Endothelial cell of umbilical vein (primary cell): ENCODE measurements at regions not wholly inside any gene's neighbourhood (a gene's known extent, or its start where the extent isn't known, plus 50 kb on each side); places are given as distances from the start of the nearest gene placed in this dataset.
A peak's percentile ranks its signal among the peaks of the same experiment; 100 is the strongest.

Source experiments
- BruUV-seq: library from RNA; stranded (reverse); fragments of 400-500 nt; replicated peaks from 2 replicates; lab custom pipeline; 2021; lab: Mats Ljungman, UMichigan
- CTCF ChIA-PET: fragments of 300-600, 350-600 bp; sonication (Branson Sonifier 250); formaldehyde crosslinking; loops from one replicate; lab custom pipeline; 2021; ENCODE audit warnings: antibody characterized with exemption, inconsistent platforms; lab: Charles Lee
- POLR2A ChIA-PET: fragments of 300-600, 350-600 bp; sonication (Branson Sonifier 250); formaldehyde crosslinking; loops from one replicate; lab custom pipeline; 2021; ENCODE audit warnings: antibody characterized with exemption, inconsistent platforms; lab: Charles Lee
- DNase-seq: peaks from one replicate; pipeline ENCODE4 v3.0.0-alpha.2; 2011; ENCODE audit warnings: low read depth, low spot score
- FAIRE-seq: peaks from 2 replicates; lab custom pipeline; 2011; peaks lifted over from hg19 to GRCh38; lab: Jason Lieb, UNC
- H2AFZ ChIP-seq: 2 replicates; pipeline ENCODE4 v1.6.0; 2012; ENCODE audit warnings: low read depth, low read length, control low read depth, inconsistent platforms
- H3K27ac ChIP-seq: 2 replicates; pipeline ENCODE4 v1.5.1; 2011; ENCODE audit warnings: low read depth, mild to moderate bottlenecking, control low read depth, low read length, moderate library complexity; ENCODE audit not compliant: insufficient read depth
- H3K27me3 ChIP-seq, 2 experiments: 2 replicates each; pipeline versions ENCODE4 v1.6.0 to v1.6.1; 2011; ENCODE audit warnings: low read length in 2 of 2, mixed read lengths in 1 of 2; ENCODE audit not compliant: control insufficient read depth in 2 of 2, insufficient read depth in 2 of 2
- H3K36me3 ChIP-seq, 2 experiments: 2 replicates in 1 of 2; 3 replicates in 1 of 2; pipeline ENCODE4 v1.5.1; 2011; ENCODE audit warnings: low read length in 2 of 2, mild to moderate bottlenecking in 1 of 2, moderate library complexity in 1 of 2; ENCODE audit not compliant: control insufficient read depth in 2 of 2, insufficient read depth in 2 of 2; ENCODE audit errors: extremely low read depth in 1 of 2
- H3K4me1 ChIP-seq: 3 replicates; pipeline ENCODE4 v1.5.1; 2011; ENCODE audit warnings: mild to moderate bottlenecking, low read length; ENCODE audit not compliant: control insufficient read depth, insufficient read depth; ENCODE audit errors: extremely low read depth
- H3K4me2 ChIP-seq: 2 replicates; pipeline ENCODE4 v1.6.1; 2011; ENCODE audit warnings: low read length, control low read depth, mixed read lengths; ENCODE audit not compliant: insufficient read depth
- H3K4me3 ChIP-seq, 3 experiments: fragments of 200-600 bp in 1 of 3; sonication (generic), shearing (Covaris generic) in 1 of 3; replicated peaks in 1 of 3; 2 replicates each; pipeline ENCODE4 v1.5.1; 2011 to 2016; ENCODE audit warnings: control low read depth in 3 of 3, low read length in 3 of 3, mild to moderate bottlenecking in 2 of 3, inconsistent platforms in 1 of 3, low read depth in 1 of 3, moderate library complexity in 1 of 3; ENCODE audit not compliant: insufficient read depth in 1 of 3
- H3K79me2 ChIP-seq: 2 replicates; pipeline ENCODE4 v1.6.0; 2012; ENCODE audit warnings: low read length, inconsistent platforms; ENCODE audit not compliant: control insufficient read depth, insufficient read depth
- H3K9ac ChIP-seq: replicated peaks from 2 replicates; pipeline ENCODE3; 2011; ENCODE audit warnings: low read length, control low read depth; ENCODE audit not compliant: insufficient read depth; ENCODE audit errors: extremely low read depth
- H3K9me1 ChIP-seq: replicated peaks from 3 replicates; pipeline ENCODE4 v1.6.0; 2011; ENCODE audit warnings: mild to moderate bottlenecking, low read length; ENCODE audit not compliant: control insufficient read depth, insufficient read depth; ENCODE audit errors: extremely low read depth
- H3K9me3 ChIP-seq: replicated peaks from 2 replicates; pipeline ENCODE4 v1.5.1; 2012; ENCODE audit warnings: low read length, inconsistent platforms; ENCODE audit not compliant: control insufficient read depth, insufficient read depth
- H4K20me1 ChIP-seq: replicated peaks from 2 replicates; pipeline ENCODE3; 2011; ENCODE audit warnings: mild to moderate bottlenecking, low read length; ENCODE audit not compliant: control insufficient read depth, insufficient read depth; ENCODE audit errors: extremely low read depth
- CTCF ChIP-seq, 2 donors: IDR thresholded peaks; 1 replicate in 1 of 2; 2 replicates in 1 of 2; pipeline ENCODE4 v1.5.1; 2011; ENCODE audit warnings: low read length in 2 of 2, mild to moderate bottlenecking in 2 of 2, moderate library complexity in 2 of 2, control low read depth in 1 of 2, inconsistent platforms in 1 of 2, low read depth in 1 of 2; ENCODE audit not compliant: insufficient read depth in 1 of 2; ENCODE audit errors: extremely low read depth in 1 of 2
- EZH2 ChIP-seq: IDR thresholded peaks from 2 replicates; pipeline ENCODE4 v1.6.1; 2012; ENCODE audit warnings: borderline replicate concordance, low read depth, mild to moderate bottlenecking, moderate library complexity, low read length, inconsistent platforms; ENCODE audit not compliant: severe bottlenecking
- FOS ChIP-seq: IDR thresholded peaks from 2 replicates; pipeline ENCODE4 v1.6.1; 2011; ENCODE audit warnings: mild to moderate bottlenecking, low read length, moderate library complexity, borderline replicate concordance; ENCODE audit not compliant: insufficient read depth
- GATA2 ChIP-seq: IDR thresholded peaks from 2 replicates; pipeline ENCODE4 v1.7.0; 2011; ENCODE audit warnings: low read depth, mild to moderate bottlenecking, moderate library complexity, mixed read lengths, low read length; ENCODE audit not compliant: insufficient read length, insufficient read depth
- JUN ChIP-seq: IDR thresholded peaks from 2 replicates; pipeline ENCODE4 v1.6.1; 2011; ENCODE audit warnings: borderline replicate concordance, low read depth; ENCODE audit not compliant: insufficient read length, insufficient read depth
- MAX ChIP-seq: IDR thresholded peaks from 2 replicates; pipeline ENCODE4 v1.6.1; 2011; ENCODE audit not compliant: insufficient read depth, insufficient read length
- MYC ChIP-seq: IDR thresholded peaks from one replicate; pipeline ENCODE4 v1.6.1; 2011; ENCODE audit warnings: mild to moderate bottlenecking, low read depth, low read length
- POLR2A ChIP-seq: IDR thresholded peaks from 2 replicates; pipeline ENCODE4 v1.6.1; 2012; ENCODE audit warnings: low read depth, mild to moderate bottlenecking, control low read depth, low read length
- POLR2AphosphoS5 ChIP-seq: IDR thresholded peaks from 2 replicates; pipeline ENCODE4 v1.6.1; 2012; ENCODE audit warnings: low read depth, mild to moderate bottlenecking, control low read depth, low read length, moderate library complexity; ENCODE audit not compliant: insufficient read depth
- dilution Hi-C: fragments of 300-500 bp; cut with MboI; formaldehyde crosslinking; loops from one replicate; pipeline ENCODE4 v1.15.0; 2019; ENCODE audit warnings: low sequenced_read_pairs; ENCODE audit not compliant: extremely low pct_ligation_motif_present
- intact Hi-C: fragments of 100-400 bp; cut with micrococcal nuclease; formaldehyde crosslinking; loops from one replicate; pipeline ENCODE4 v1.10.0; 2022

- no peak for FAIRE-seq
- intact Hi-C loops, result loop anchor here (1.0 kb wide), 3 partner anchors 220 to 1096 kb away; no protein-coding TSS in a partner anchor
These were observed 489.9 kb downstream of the NYAP2 start for GRCh38 chr2:225889452-225889851.

GRCh38 chr2:225867071-225867470, 467.6 kb downstream of the NYAP2 start:
- POLR2A ChIA-PET, result no interaction called here
- BruUV-seq, result no TSS peak
- no peak for FAIRE-seq
- H3K4me3 ChIP-seq, result no peak overlapping the region
- H3K27me3 ChIP-seq, result no peaks in the 10 kb centered on the region
- H3K27ac ChIP-seq, result no peak overlapping the region
- no peak overlapping the region for H3K4me2 ChIP-seq
- intact Hi-C loops (no loop called here), dilution Hi-C loops (no loop called here)
- H3K4me1 ChIP-seq, result no peaks in the 10 kb centered on the region
- no peaks in the 10 kb centered on the region for H3K9me1 ChIP-seq
- no peak overlapping the region for H3K9ac ChIP-seq
- no peak overlapping the region for H2AFZ ChIP-seq
- no peaks in the 10 kb centered on the region for H3K9me3 ChIP-seq
- no peaks in the 10 kb centered on the region for H4K20me1 ChIP-seq
- no peak for DNase-seq
- H3K79me2 ChIP-seq, result no peaks in the 10 kb centered on the region
- CTCF ChIA-PET, result no interaction called here
- no peaks in the 10 kb centered on the region for H3K36me3 ChIP-seq
- TF ChIP-seq FOS (no peak), POLR2A (no peak), CTCF (IDR thresholded peaks at IDR 0.05; ENCODE audit: extremely low read depth in 1 of 2, insufficient read depth in 1 of 2, low read depth in 1 of 2, low read length in 2 of 2) (no peak), JUN (no peak), EZH2 (no peak), MYC (no peak), GATA2 (no peak), POLR2AphosphoS5 (no peak), MAX (no peak)

More at GRCh38 chr2:225889452-225889851, 489.9 kb downstream of the NYAP2 start:
- Histone ChIP-seq H3K27ac (no peak overlapping the region), H4K20me1 (no peaks in the 10 kb centered on the region), H3K9me3 (no peaks in the 10 kb centered on the region), H3K4me3 (no peak overlapping the region), H3K79me2 (no peaks in the 10 kb centered on the region), H3K4me1 (no peaks in the 10 kb centered on the region), H3K9ac (no peak overlapping the region), H3K9me1 (no peaks in the 10 kb centered on the region), H3K4me2 (no peak overlapping the region), H3K27me3 (no peaks in the 10 kb centered on the region), H2AFZ (no peak overlapping the region), H3K36me3 (no peaks in the 10 kb centered on the region)
- CTCF ChIA-PET, result interaction anchor here (0.6 to 2.1 kb wide), 34 partner anchors 8 to 1099 kb away, joined by 3 to 65 read pairs (median 3); partner anchors contain the start of gene IRS1
- TF ChIP-seq MYC (no peak), CTCF (IDR thresholded peaks at IDR 0.05; ENCODE audit: extremely low read depth in 1 of 2, insufficient read depth in 1 of 2, low read depth in 1 of 2, low read length in 2 of 2) (peak; percentile 21 to 40), FOS (peak; percentile 4)
- BruUV-seq, result no TSS peak
- dilution Hi-C loops, result no loop called here
- POLR2A ChIA-PET, result no interaction called here
- DNase-seq, result peak; percentile 25
